Smooth muscle cell (in vitro differentiated cells): ENCODE measurements at regions not wholly inside any gene's neighbourhood (a gene's known extent, or its start where the extent isn't known, plus 50 kb on each side); places are given as distances from the start of the nearest gene placed in this dataset.

Source experiments
- DNase-seq: peaks from one replicate; lab custom pipeline; 2025; ENCODE audit not compliant: unreplicated experiment; lab: John Stamatoyannopoulos, UW
- H2AFZ ChIP-seq: fragments of 200-600 bp; sonication (generic); 2 replicates; pipeline ENCODE4 v1.6.0; 2016; ENCODE audit warnings: antibody characterized with exemption, low read depth, mild to moderate bottlenecking
- H3F3A ChIP-seq: fragments of 200-600 bp; sonication (generic); 2 replicates; pipeline ENCODE4 v1.6.0; 2017; ENCODE audit warnings: antibody characterized with exemption, low read depth
- H3K27ac ChIP-seq: fragments of 200-600 bp; sonication (generic); 2 replicates; pipeline ENCODE4 v1.5.1; 2016; ENCODE audit warnings: low read depth, mild to moderate bottlenecking
- H3K27me3 ChIP-seq: fragments of 200-600 bp; sonication (generic); 2 replicates; pipeline ENCODE4 v1.6.1; 2016; ENCODE audit warnings: low read depth, mild to moderate bottlenecking
- H3K36me3 ChIP-seq: fragments of 200-600 bp; sonication (generic); 2 replicates; pipeline ENCODE4 v1.5.1; 2016; ENCODE audit warnings: low read depth
- H3K4me1 ChIP-seq: fragments of 200-600 bp; sonication (generic); 2 replicates; pipeline ENCODE4 v1.5.1; 2016; ENCODE audit warnings: low read depth
- H3K4me2 ChIP-seq: fragments of 200-600 bp; sonication (generic); 2 replicates; pipeline ENCODE4 v1.6.0; 2016; ENCODE audit warnings: mild to moderate bottlenecking
- H3K4me3 ChIP-seq: fragments of 200-600 bp; sonication (generic); 2 replicates; pipeline ENCODE4 v1.5.1; 2016; ENCODE audit warnings: mild to moderate bottlenecking
- H3K79me2 ChIP-seq: fragments of 200-600 bp; sonication (generic); 2 replicates; pipeline ENCODE4 v1.6.0; 2016; ENCODE audit warnings: low read depth, mild to moderate bottlenecking
- H3K9ac ChIP-seq: fragments of 200-600 bp; sonication (generic); 2 replicates; pipeline ENCODE4 v1.6.0; 2016; ENCODE audit warnings: low read depth
- H3K9me3 ChIP-seq: fragments of 200-600 bp; sonication (generic); replicated peaks from 2 replicates; pipeline ENCODE4 v1.5.1; 2016; ENCODE audit warnings: low read depth
- H4K20me1 ChIP-seq: fragments of 200-600 bp; sonication (generic); 2 replicates; pipeline ENCODE4 v1.6.0; 2016; ENCODE audit warnings: low read depth
- WGBS: methylation state at CpG from one replicate; pipeline ENCODE4 v1.1.7; 2016; ENCODE audit warnings: low lambda C conversion rate; 5-methylcytosine and 5-hydroxymethylcytosine counted together
- TF ChIP-seq, protein P1 (sequence below): fragments of 200-600 bp; sonication (generic); IDR thresholded peaks from 2 replicates; pipeline ENCODE4 v1.5.1; 2017; ENCODE audit warnings: borderline replicate concordance, mild to moderate bottlenecking, antibody characterized with exemption; ENCODE audit not compliant: insufficient read depth, poor library complexity, severe bottlenecking

DNA sequence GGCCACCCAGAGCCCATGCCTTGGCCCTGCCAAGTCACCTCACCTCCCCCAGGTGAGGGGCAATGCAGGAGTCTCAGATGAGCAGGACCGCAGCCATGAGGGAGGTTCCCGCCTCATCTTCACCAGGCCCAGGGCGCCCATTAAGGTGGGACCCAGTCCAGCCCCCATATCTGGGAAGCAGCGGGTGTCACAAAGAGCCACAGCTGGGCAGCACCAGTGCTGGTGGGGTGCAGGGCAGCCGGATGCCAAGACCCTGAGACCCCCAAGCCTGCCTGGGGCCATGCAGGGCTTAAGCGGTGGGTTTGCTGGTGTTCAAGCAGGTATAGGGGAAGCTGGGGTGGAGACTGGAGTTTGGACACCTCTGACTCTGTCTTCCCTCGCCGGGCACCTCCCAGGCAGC is 237.8 kb upstream of the GSE1 start:
- Histone ChIP-seq H3F3A (no peaks in the 10 kb centered on the region), H3K9ac (no peak overlapping the region), H3K27ac (no peak overlapping the region), H3K79me2 (no peaks in the 10 kb centered on the region), H3K27me3 (no peaks in the 10 kb centered on the region), H3K4me1 (peaks cover 4% of the 10 kb centered on the region), H3K4me3 (no peak overlapping the region), H3K36me3 (no peaks in the 10 kb centered on the region), H3K9me3 (no peaks in the 10 kb centered on the region), H2AFZ (no peak overlapping the region), H3K4me2 (no peak overlapping the region), H4K20me1 (peaks cover 23% of the 10 kb centered on the region)
- TF ChIP-seq, protein P1, sequence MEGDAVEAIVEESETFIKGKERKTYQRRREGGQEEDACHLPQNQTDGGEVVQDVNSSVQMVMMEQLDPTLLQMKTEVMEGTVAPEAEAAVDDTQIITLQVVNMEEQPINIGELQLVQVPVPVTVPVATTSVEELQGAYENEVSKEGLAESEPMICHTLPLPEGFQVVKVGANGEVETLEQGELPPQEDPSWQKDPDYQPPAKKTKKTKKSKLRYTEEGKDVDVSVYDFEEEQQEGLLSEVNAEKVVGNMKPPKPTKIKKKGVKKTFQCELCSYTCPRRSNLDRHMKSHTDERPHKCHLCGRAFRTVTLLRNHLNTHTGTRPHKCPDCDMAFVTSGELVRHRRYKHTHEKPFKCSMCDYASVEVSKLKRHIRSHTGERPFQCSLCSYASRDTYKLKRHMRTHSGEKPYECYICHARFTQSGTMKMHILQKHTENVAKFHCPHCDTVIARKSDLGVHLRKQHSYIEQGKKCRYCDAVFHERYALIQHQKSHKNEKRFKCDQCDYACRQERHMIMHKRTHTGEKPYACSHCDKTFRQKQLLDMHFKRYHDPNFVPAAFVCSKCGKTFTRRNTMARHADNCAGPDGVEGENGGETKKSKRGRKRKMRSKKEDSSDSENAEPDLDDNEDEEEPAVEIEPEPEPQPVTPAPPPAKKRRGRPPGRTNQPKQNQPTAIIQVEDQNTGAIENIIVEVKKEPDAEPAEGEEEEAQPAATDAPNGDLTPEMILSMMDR, result no peak
- WGBS, result 95% methylated on average over 8 of the region's 8 CpGs
- no peak for DNase-seq

DNA sequence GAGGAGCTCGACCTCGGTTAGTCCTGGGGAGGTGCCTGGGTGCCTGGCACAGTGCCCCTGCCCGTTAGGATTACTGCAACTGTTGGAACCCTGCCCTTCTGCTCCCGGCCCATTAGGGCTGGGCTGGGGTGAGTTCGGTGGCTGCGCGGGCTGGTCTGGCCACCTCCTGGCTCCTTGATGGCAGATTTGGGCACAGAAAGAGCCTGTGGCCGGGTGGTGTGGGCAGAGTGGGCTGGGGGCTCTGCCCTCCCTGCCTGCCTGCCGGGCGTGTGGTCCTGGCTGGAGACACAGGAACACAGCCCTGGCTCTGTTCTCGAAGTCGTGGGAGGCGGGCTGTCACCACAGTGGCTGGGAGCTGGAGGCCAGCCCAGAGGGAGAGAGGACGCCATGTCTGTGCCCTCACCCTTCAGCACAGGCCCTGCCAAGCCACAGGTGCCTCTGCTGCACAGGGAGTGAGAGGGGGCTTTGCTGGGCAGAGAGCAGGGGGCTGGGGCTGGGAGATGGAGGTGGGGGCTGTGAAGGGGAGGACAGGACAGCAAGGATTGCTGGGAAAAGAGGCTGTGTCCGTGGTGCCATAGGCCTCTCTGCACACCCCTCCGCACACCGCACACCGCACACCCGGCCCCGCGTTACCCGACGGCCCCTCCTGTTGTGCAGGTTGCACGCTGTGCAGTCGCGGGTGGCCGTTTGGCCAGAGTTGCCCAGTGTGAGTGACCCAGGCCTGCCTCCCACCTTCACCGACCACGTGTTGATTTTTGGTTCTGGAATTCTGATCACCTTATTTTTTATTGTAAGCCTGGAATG is 236.6 kb upstream of the GSE1 start:
- H3K27me3 ChIP-seq, result no peaks in the 10 kb centered on the region
- 80% methylated on average over 24 of the region's 29 CpGs for WGBS
- no peak overlapping the region for H3K9ac ChIP-seq
- no peak overlapping the region for H3K27ac ChIP-seq
- DNase-seq, result no peak
- no peak overlapping the region for H3K4me3 ChIP-seq
- H3K4me1 ChIP-seq, result peaks cover 6% of the 10 kb centered on the region
- H3K79me2 ChIP-seq, result no peaks in the 10 kb centered on the region
- TF ChIP-seq, protein P1, result no peak
- H3K36me3 ChIP-seq, result no peaks in the 10 kb centered on the region
- no peaks in the 10 kb centered on the region for H3K9me3 ChIP-seq
- peak overlapping the region; percentile 37 for H3K4me2 ChIP-seq
- H4K20me1 ChIP-seq, result peaks cover 29% of the 10 kb centered on the region
- peaks cover 10% of the 10 kb centered on the region for H3F3A ChIP-seq
- no peak overlapping the region for H2AFZ ChIP-seq

DNA sequence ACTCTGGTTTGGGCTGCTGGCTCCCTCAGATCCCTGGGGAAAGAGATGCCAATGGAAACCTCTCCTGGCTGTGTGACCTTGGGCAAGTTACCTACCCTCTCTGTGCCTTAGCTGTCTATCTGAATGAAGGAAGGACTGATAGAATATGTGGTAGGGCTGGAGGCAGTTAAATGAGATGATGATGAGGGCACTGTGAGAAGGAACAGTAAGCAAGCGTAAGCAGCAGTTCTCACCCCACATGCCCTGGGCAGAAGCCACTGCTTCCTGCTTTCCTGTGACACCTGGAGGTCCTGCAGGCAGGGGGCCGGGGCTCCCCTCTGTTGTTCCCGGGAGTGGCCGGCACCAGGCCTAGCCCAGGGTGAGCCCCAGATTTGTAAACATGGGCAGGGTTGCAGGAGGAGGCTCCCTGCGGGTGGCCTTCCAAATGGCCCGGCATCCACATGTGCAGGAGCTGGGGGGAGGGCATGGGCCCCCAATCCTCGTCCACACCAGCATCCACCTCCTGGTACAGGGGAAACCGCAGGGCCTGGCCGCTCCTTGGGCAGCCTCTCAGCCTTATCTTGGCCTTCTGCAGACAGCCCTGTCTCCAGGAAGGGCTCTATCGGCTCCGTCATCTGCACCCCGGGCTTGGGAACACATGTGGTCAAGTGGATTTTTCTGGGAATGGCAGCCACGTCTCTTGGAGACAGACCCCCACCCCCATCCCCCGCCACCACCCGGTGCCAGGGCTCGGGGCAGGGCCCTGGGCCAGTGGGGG is 235.6 kb upstream of the GSE1 start:
- Histone ChIP-seq H3K4me3 (no peak overlapping the region), H4K20me1 (peaks cover 37% of the 10 kb centered on the region), H2AFZ (no peak overlapping the region), H3F3A (peaks cover 12% of the 10 kb centered on the region), H3K27ac (no peak overlapping the region), H3K4me1 (peaks cover 15% of the 10 kb centered on the region), H3K36me3 (no peaks in the 10 kb centered on the region), H3K9me3 (no peaks in the 10 kb centered on the region), H3K4me2 (peak overlapping the region; percentile 57), H3K27me3 (no peaks in the 10 kb centered on the region), H3K9ac (no peak overlapping the region), H3K79me2 (no peaks in the 10 kb centered on the region)
- DNase-seq, result no peak
- WGBS, result 38% methylated on average over 14 of the region's 16 CpGs
- TF ChIP-seq, protein P1, result no peak
